H1 (cell line): ENCODE measurements at regions not wholly inside any gene's neighbourhood (a gene's known extent, or its start where the extent isn't known, plus 50 kb on each side); places are given as distances from the start of the nearest gene placed in this dataset.
A peak's percentile ranks its signal among the peaks of the same experiment; 100 is the strongest.

ENCODE experiments used
- BACH1 ChIP-seq: IDR thresholded peaks from 2 replicates; pipeline ENCODE4 v1.6.1; 2012; ENCODE audit warnings: low read length, improper control_type of control experiment
- CEBPB ChIP-seq: IDR thresholded peaks from 2 replicates; pipeline ENCODE4 v1.6.1; 2012; ENCODE audit warnings: low read depth, low read length
- KDM1A ChIP-seq: fragments of 200-600, 300-600 bp; sonication (generic); IDR thresholded peaks from 2 replicates; pipeline ENCODE4 v1.7.1; 2016; ENCODE audit warnings: mild to moderate bottlenecking, low read length, borderline replicate concordance
- MAFK ChIP-seq: IDR thresholded peaks from 2 replicates; pipeline ENCODE4 v1.6.1; 2012; ENCODE audit warnings: low read depth, mild to moderate bottlenecking, improper control_type of control experiment, low read length
- NANOG ChIP-seq: IDR thresholded peaks from 2 replicates; pipeline ENCODE4 v1.6.1; 2011; ENCODE audit warnings: low read length, low read depth, mild to moderate bottlenecking, inconsistent platforms; ENCODE audit not compliant: insufficient read depth, poor library complexity, severe bottlenecking
- PHF8 ChIP-seq: fragments of 200-600 bp; sonication (generic); conservative IDR thresholded peaks from 2 replicates; pipeline ENCODE4 v1.7.1; 2012; ENCODE audit warnings: low read depth, mild to moderate bottlenecking, inconsistent platforms, low read length, moderate library complexity
- POU5F1 ChIP-seq: IDR thresholded peaks from 2 replicates; pipeline ENCODE4 v1.6.1; 2011; ENCODE audit warnings: low read depth, mild to moderate bottlenecking, low read length, moderate library complexity
- SIN3A ChIP-seq, 2 experiments: IDR thresholded peaks in 1 of 2; conservative IDR thresholded peaks in 1 of 2; 2 replicates each; pipeline ENCODE4 v1.6.1; 2011 to 2012; ENCODE audit warnings: low read length in 2 of 2, improper control_type of control experiment in 1 of 2, low read depth in 1 of 2, mild to moderate bottlenecking in 1 of 2
- SP1 ChIP-seq: IDR thresholded peaks from 2 replicates; pipeline ENCODE4 v1.6.1; 2011; ENCODE audit warnings: low read depth, low read length
- SP4 ChIP-seq: IDR thresholded peaks from 2 replicates; pipeline ENCODE4 v1.6.1; 2012; ENCODE audit warnings: low read length, inconsistent platforms
- TAF1 ChIP-seq: IDR thresholded peaks from 2 replicates; pipeline ENCODE4 v1.6.1; 2011; ENCODE audit warnings: mild to moderate bottlenecking, low read depth, low read length
- TBP ChIP-seq: IDR thresholded peaks from 2 replicates; pipeline ENCODE4 v1.6.1; 2011; ENCODE audit warnings: low read depth, low read length, improper control_type of control experiment
- TF ChIP-seq, protein P1 (sequence below): fragments of 300-600 bp; sonication (generic); IDR thresholded peaks from 2 replicates; pipeline ENCODE4 v1.7.1; 2012; ENCODE audit warnings: low read length, moderate library complexity, mild to moderate bottlenecking, inconsistent platforms; ENCODE audit not compliant: insufficient replicate concordance

DNA sequence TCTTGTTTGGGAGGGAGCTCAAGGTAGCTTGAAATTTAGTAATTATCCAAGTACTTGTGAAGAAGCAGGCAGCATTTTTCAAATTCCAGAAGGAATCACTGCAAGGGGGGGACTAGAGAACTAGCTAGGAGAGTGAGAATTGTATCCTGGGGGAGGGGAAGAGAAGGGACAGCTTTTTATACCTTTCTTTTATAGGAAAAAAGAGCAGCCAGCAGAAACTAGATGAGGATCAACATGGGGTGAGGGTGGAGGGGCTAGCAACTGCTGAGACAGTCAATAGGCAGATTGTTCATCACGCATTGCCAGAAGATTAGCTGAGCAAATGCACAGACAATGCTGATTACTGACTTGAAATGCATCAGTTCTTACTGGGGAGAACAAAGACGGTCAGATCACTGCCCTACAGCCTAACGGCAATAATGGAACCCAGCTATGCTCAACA is 514.3 kb upstream of the CITED2 start (continued):
- TF ChIP-seq, protein P1, sequence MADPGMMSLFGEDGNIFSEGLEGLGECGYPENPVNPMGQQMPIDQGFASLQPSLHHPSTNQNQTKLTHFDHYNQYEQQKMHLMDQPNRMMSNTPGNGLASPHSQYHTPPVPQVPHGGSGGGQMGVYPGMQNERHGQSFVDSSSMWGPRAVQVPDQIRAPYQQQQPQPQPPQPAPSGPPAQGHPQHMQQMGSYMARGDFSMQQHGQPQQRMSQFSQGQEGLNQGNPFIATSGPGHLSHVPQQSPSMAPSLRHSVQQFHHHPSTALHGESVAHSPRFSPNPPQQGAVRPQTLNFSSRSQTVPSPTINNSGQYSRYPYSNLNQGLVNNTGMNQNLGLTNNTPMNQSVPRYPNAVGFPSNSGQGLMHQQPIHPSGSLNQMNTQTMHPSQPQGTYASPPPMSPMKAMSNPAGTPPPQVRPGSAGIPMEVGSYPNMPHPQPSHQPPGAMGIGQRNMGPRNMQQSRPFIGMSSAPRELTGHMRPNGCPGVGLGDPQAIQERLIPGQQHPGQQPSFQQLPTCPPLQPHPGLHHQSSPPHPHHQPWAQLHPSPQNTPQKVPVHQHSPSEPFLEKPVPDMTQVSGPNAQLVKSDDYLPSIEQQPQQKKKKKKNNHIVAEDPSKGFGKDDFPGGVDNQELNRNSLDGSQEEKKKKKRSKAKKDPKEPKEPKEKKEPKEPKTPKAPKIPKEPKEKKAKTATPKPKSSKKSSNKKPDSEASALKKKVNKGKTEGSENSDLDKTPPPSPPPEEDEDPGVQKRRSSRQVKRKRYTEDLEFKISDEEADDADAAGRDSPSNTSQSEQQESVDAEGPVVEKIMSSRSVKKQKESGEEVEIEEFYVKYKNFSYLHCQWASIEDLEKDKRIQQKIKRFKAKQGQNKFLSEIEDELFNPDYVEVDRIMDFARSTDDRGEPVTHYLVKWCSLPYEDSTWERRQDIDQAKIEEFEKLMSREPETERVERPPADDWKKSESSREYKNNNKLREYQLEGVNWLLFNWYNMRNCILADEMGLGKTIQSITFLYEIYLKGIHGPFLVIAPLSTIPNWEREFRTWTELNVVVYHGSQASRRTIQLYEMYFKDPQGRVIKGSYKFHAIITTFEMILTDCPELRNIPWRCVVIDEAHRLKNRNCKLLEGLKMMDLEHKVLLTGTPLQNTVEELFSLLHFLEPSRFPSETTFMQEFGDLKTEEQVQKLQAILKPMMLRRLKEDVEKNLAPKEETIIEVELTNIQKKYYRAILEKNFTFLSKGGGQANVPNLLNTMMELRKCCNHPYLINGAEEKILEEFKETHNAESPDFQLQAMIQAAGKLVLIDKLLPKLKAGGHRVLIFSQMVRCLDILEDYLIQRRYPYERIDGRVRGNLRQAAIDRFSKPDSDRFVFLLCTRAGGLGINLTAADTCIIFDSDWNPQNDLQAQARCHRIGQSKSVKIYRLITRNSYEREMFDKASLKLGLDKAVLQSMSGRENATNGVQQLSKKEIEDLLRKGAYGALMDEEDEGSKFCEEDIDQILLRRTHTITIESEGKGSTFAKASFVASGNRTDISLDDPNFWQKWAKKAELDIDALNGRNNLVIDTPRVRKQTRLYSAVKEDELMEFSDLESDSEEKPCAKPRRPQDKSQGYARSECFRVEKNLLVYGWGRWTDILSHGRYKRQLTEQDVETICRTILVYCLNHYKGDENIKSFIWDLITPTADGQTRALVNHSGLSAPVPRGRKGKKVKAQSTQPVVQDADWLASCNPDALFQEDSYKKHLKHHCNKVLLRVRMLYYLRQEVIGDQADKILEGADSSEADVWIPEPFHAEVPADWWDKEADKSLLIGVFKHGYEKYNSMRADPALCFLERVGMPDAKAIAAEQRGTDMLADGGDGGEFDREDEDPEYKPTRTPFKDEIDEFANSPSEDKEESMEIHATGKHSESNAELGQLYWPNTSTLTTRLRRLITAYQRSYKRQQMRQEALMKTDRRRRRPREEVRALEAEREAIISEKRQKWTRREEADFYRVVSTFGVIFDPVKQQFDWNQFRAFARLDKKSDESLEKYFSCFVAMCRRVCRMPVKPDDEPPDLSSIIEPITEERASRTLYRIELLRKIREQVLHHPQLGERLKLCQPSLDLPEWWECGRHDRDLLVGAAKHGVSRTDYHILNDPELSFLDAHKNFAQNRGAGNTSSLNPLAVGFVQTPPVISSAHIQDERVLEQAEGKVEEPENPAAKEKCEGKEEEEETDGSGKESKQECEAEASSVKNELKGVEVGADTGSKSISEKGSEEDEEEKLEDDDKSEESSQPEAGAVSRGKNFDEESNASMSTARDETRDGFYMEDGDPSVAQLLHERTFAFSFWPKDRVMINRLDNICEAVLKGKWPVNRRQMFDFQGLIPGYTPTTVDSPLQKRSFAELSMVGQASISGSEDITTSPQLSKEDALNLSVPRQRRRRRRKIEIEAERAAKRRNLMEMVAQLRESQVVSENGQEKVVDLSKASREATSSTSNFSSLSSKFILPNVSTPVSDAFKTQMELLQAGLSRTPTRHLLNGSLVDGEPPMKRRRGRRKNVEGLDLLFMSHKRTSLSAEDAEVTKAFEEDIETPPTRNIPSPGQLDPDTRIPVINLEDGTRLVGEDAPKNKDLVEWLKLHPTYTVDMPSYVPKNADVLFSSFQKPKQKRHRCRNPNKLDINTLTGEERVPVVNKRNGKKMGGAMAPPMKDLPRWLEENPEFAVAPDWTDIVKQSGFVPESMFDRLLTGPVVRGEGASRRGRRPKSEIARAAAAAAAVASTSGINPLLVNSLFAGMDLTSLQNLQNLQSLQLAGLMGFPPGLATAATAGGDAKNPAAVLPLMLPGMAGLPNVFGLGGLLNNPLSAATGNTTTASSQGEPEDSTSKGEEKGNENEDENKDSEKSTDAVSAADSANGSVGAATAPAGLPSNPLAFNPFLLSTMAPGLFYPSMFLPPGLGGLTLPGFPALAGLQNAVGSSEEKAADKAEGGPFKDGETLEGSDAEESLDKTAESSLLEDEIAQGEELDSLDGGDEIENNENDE = peak; percentile 89
- no peak for TF ChIP-seq MAFK
- TF ChIP-seq TBP = 0 out of 2 replicates have a peak, but pooled peaks have one; percentile 17
- no peak for TF ChIP-seq SIN3A (conservative IDR thresholded peaks at IDR 0.05 in 1 of 2, IDR thresholded peaks at IDR 0.05 in 1 of 2; ENCODE audit: low read depth in 1 of 2, low read length in 2 of 2)
- no peak for TF ChIP-seq POU5F1
- TF ChIP-seq SP4 = no peak
- TF ChIP-seq CEBPB = no peak
- no peak for TF ChIP-seq BACH1
- TF ChIP-seq TAF1 = 0 out of 2 replicates have a peak, but pooled peaks have one; percentile 31
- TF ChIP-seq SP1 = peak; percentile 86
- TF ChIP-seq NANOG = peak; percentile 93
- no peak for TF ChIP-seq PHF8
- TF ChIP-seq KDM1A = no peak; the same call in 1 of the 2 replicates
